GM18511 (cell line): ENCODE measurements at regions not wholly inside any gene's neighbourhood (a gene's known extent, or its start where the extent isn't known, plus 50 kb on each side); places are given as distances from the start of the nearest gene placed in this dataset.

Experiments
- ATAC-seq: cut with Tn5 transposase; IDR thresholded peaks from one replicate; pipeline ENCODE4 v1.9.1; 2021; ENCODE audit warnings: mild to moderate bottlenecking, moderate library complexity; ENCODE audit not compliant: unreplicated experiment

- no peak for ATAC-seq
Observed at GRCh38 chr22:48256041-48256739, 1493.7 kb downstream of the TBC1D22A start.

- no peak for ATAC-seq
Observed at GRCh38 chr22:48254311-48254873, 1491.9 kb downstream of the TBC1D22A start.

GRCh38 chr22:48253573-48253972 is 1491.1 kb downstream of the TBC1D22A start:
- no peak for ATAC-seq

- no peak for ATAC-seq
Observed at GRCh38 chr22:48253136-48253535, 1490.7 kb downstream of the TBC1D22A start.

GRCh38 chr22:48251629-48252028 is 1489.2 kb downstream of the TBC1D22A start:
- no peak for ATAC-seq

- no peak for ATAC-seq
Observed at GRCh38 chr22:48250937-48251530, 1488.6 kb downstream of the TBC1D22A start.

GRCh38 chr22:48250286-48250895 is 1487.9 kb downstream of the TBC1D22A start:
- no peak for ATAC-seq

DNA sequence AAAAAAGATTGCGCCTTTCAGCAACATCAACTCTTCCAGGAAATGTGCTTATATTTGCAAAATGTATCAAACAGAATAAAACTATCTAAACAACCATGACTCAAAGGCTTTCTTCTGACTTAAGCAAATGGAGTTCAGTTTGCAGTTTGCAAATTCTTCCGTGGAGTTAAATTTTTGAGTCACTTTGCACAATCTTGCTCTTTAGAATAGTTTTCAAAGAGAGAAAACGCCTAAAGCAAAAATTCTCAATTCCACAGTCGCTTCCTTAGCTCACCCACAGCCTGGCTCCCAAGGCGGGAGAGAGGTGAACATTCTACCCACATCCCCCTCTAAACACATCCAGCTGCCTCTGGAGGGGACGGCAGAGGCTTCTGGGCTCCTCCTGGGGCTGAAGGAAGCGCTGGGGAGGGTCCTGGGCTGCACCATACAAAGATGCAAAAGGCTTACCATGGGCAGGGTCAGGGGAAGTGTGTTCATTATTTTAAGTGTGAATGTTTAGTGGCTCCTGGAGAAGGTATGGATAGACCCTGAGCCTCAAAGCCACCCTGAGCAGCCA is 1487.3 kb downstream of the TBC1D22A start:
- ATAC-seq = no peak

GRCh38 chr22:48248901-48249455 is 1486.5 kb downstream of the TBC1D22A start:
- no peak for ATAC-seq

- ATAC-seq = no peak
Observed at GRCh38 chr22:48247829-48248228, 1485.4 kb downstream of the TBC1D22A start.

GRCh38 chr22:48245196-48245485 is 1482.7 kb downstream of the TBC1D22A start:
- ATAC-seq = no peak

- no peak for ATAC-seq
Observed at GRCh38 chr22:48244388-48245195, 1482.1 kb downstream of the TBC1D22A start.

GRCh38 chr22:48242461-48242864 is 1480.0 kb downstream of the TBC1D22A start:
- ATAC-seq = no peak

GRCh38 chr22:48241658-48242057 is 1479.2 kb downstream of the TBC1D22A start:
- ATAC-seq = no peak

DNA sequence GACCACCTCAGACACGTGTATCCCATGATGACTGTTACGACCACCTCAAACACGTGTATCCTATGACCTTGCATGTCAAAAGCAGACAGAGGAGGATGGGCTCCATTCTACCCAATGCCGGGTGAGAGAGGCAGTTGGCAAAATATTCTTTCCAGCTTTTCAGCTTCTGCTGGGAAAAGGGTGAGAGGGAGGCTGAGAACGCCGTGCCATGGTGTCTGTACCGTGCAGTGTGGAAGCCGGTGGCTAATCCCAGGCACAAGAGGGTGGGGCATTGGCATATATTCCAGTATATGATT is 1478.4 kb downstream of the TBC1D22A start:
- no peak for ATAC-seq

GRCh38 chr22:48240148-48240934 is 1477.9 kb downstream of the TBC1D22A start:
- no peak for ATAC-seq

DNA sequence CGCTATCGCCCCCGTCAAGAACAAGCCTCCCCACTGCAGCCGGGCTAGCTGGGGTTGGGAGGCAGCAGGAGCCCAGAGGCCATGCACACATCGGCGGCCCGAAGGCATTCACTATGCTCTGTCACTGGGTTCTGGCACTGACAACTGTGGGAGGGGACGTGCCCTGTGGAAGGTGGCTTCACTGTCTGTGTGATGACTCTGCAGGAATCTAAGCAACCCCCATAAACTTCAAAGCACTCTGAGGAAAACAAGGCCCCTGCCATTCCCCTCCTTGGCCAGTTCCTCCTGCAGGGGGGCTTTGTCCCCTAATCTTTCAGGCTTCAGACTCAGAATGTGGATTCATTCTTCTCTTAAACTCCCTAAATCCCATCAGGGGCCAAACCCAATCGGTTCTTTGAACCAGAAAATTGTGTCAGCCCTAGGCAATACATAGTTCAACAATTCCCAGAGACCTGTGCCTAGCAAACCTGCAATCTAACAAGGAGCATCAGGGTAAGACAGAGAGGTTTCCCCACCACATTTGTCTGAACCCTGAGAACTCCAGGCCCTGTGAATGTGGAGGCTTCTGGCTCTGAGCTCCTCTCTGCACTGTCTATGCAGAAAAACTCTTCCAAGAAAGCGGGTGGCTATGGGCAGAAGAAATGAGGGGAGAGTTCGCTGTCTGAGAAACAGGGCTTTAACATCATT is 1477.2 kb downstream of the TBC1D22A start:
- no peak for ATAC-seq

DNA sequence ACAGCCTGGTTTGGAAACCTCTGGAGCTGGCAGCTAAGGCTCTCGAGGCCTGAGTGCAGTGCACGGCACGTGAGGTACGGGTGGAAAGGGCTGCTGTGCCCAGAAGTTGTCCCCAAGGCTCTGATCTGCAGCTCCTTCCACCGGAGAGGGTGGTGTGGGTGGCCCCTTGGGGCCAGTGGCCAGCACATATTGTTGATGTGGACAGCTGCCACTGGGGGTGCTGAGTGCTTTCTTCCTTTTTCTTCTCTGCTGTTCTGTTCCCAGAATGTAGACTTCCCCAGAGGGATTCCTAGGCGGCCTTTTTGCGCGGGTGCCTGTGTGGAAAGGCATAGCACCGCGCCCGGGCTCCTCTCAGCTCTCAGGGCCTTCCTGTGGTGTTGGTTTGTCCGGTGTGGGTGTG is 1476.5 kb downstream of the TBC1D22A start:
- no peak for ATAC-seq

DNA sequence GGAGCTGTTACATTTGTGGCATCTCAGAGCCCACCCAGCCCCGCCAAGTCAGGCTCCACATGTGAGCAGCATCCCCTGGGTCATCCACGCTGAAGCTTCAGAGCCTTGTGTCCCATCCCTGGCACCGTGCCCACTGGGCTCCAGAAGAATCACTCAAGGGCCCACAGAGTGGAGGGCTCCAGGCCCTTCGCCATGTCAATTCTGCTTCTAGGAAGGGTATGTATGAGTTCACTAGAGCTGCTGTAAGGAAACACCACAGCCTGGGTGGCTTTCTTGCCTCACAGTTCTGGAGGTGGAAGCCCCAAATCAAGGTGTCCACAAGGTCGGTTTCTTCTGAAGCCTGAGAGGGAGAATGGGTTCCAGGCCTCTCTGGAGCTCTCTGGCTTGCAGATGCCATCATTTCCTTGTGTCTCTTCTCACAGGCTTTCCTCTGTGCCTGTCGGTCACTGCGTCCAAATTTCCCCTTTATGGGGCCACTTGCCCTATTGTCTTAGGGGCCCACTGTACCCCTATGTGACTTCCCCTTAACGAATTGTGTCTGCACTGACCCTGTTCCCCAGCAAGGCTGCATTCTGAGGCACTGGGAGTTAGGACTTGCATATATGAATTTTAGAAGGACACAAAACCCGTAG is 1476.0 kb downstream of the TBC1D22A start:
- no peak for ATAC-seq
